ENCODE measurements at regions not wholly inside any gene's neighbourhood (a gene's known extent, or its start where the extent isn't known, plus 50 kb on each side); places are given as distances from the start of the nearest gene placed in this dataset.

DNA sequence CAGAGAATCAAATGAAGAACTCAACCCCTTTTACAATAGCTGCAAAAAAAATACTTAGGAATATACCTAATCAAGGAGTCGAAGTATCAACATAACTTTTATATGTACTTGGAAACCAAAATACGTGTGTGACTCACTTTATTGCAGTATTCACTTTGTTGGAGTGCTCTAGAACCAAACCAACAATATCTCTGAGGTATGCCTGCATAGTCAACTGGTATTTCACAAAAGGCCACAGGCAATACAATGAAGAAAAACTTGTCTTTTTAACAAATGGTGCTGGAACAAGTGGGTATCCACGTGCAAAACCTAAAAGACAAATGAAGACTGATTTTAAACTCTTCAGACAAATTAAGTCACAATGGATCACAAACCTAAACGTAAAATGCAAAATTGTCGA is 385.7 kb downstream of the TLE1 start:
- no peak for TF ChIP-seq CHD2 (IDR thresholded peaks at IDR 0.05; ENCODE audit: low read length)
- no peak for TF ChIP-seq CBX5 (IDR thresholded peaks at IDR 0.05; ENCODE audit: low read depth, low read length)
- TF ChIP-seq EP300 (IDR thresholded peaks at IDR 0.05; ENCODE audit: borderline replicate concordance in 1 of 2, low read depth in 2 of 2, low read length in 2 of 2) = no peak
- no peak for TF ChIP-seq CREB1 (IDR thresholded peaks at IDR 0.05)
- TF ChIP-seq BRCA1 (IDR thresholded peaks at IDR 0.05; ENCODE audit: low read depth, low read length) = no peak
- no peak for TF ChIP-seq KDM5A (IDR thresholded peaks at IDR 0.05; ENCODE audit: low read length)
- Histone ChIP-seq H3K4me3 (ENCODE audit: extremely low read depth in 1 of 4, insufficient read depth in 2 of 4, low read depth in 3 of 4, low read length in 4 of 4) (no peak overlapping the region), H3K23ac (ENCODE audit: insufficient read length) (no peak overlapping the region), H3K4me1 (replicated peaks in 1 of 4; ENCODE audit: control insufficient read depth in 3 of 4, insufficient read depth in 4 of 4, low read length in 3 of 4) (no peaks in the 10 kb centered on the region), H4K20me1 (replicated peaks in 1 of 2; ENCODE audit: control insufficient read depth in 1 of 2, insufficient read depth in 2 of 2, low read length in 2 of 2) (no peaks in the 10 kb centered on the region), H3K56ac (replicated peaks; ENCODE audit: insufficient read length, low read depth, low read length) (no peak overlapping the region), H2BK15ac (ENCODE audit: low read length) (no peak overlapping the region), H2BK120ac (replicated peaks; ENCODE audit: low read depth, low read length) (no peak overlapping the region), H3K36me3 (ENCODE audit: control insufficient read depth in 2 of 4, insufficient read depth in 4 of 4, low read length in 3 of 4) (no peaks in the 10 kb centered on the region), H2BK20ac (ENCODE audit: low read length) (no peak overlapping the region), H3K79me2 (ENCODE audit: control insufficient read depth in 1 of 2, insufficient read depth in 2 of 2, low read length in 2 of 2) (no peaks in the 10 kb centered on the region), H4K5ac (ENCODE audit: insufficient read length, low read depth, low read length) (no peak overlapping the region), H3K27ac (ENCODE audit: low read depth, low read length) (no peak overlapping the region), H4K91ac (replicated peaks; ENCODE audit: insufficient read length, low read length) (no peak overlapping the region), H3K23me2 (ENCODE audit: low read depth, low read length) (no peaks in the 10 kb centered on the region), H3K4me2 (ENCODE audit: insufficient read depth in 1 of 2, low read depth in 2 of 2, low read length in 2 of 2) (no peak overlapping the region), H2BK12ac (ENCODE audit: low read depth, low read length) (no peak overlapping the region), H3K79me1 (ENCODE audit: low read depth, low read length) (no peaks in the 10 kb centered on the region), H2BK5ac (ENCODE audit: low read depth, low read length) (no peak overlapping the region), H3K14ac (ENCODE audit: insufficient read length) (no peak overlapping the region), H3K4ac (replicated peaks; ENCODE audit: insufficient read length, low read depth, low read length) (no peak overlapping the region), H4K8ac (ENCODE audit: extremely low read depth, insufficient read depth, low read length) (no peak overlapping the region), H3K9ac (replicated peaks in 1 of 4; ENCODE audit: extremely low read depth in 1 of 4, low read depth in 3 of 4, low read length in 3 of 4) (no peak overlapping the region), H3K18ac (ENCODE audit: extremely low read depth, low read length) (no peak overlapping the region), H3K27me3 (replicated peaks in 1 of 4; ENCODE audit: control insufficient read depth in 3 of 4, extremely low read depth in 1 of 4, insufficient read depth in 3 of 4, low read length in 3 of 4) (no peaks in the 10 kb centered on the region), H3K9me3 (ENCODE audit: insufficient read depth in 2 of 2, low read depth in 1 of 2, low read length in 1 of 2) (peaks cover 4 to 7% of the 10 kb centered on the region in 2 experiments), H2AK5ac (ENCODE audit: low read depth, low read length) (no peak overlapping the region), H2AFZ (ENCODE audit: low read length) (no peak overlapping the region)
- CTCF ChIA-PET (ENCODE audit: partially characterized antibody) = no interaction called here
- DNase-seq (ENCODE audit: low read depth in 1 of 2, low spot score in 2 of 2) (no peak), FAIRE-seq (no peak)
- WGBS, 2 experiments (ENCODE audit: extremely low coverage in 1 of 2, insufficient coverage in 1 of 2, insufficient read length in 1 of 2, insufficient replicate concordance in 2 of 2, low coverage in 1 of 2, low lambda C conversion rate in 2 of 2, missing lambda C conversion rate in 1 of 2) = 83% methylated on average over 5 of the region's 5 CpGs; no CpG with 5 or more reads in 1 of the 2 experiments
- POLR2A ChIA-PET (ENCODE audit: partially characterized antibody) = no interaction called here
